GM23338 (cell line): ENCODE measurements at regions not wholly inside any gene's neighbourhood (a gene's known extent, or its start where the extent isn't known, plus 50 kb on each side); places are given as distances from the start of the nearest gene placed in this dataset.

ENCODE experiments used
- ATAC-seq: fragments of 200-7000 bp; cut with Tn5 transposase; 3 replicates; pipeline ENCODE4 v1.9.1; 2020
- DNase-seq: peaks from one replicate; pipeline ENCODE4 v3.0.0-alpha.2; 2015; ENCODE audit warnings: low spot score
- H2AFZ ChIP-seq: fragments of 200-600 bp; sonication (generic); 2 replicates; pipeline ENCODE4 v1.8.0; 2016; ENCODE audit warnings: antibody characterized with exemption, mild to moderate bottlenecking, moderate library complexity
- H3F3A ChIP-seq: fragments of 200-600 bp; sonication (generic); replicated peaks from 2 replicates; pipeline ENCODE4 v1.8.0; 2017; ENCODE audit warnings: antibody characterized with exemption, mixed run types, low read depth
- H3K27ac ChIP-seq: fragments of 200-600 bp; sonication (generic); 2 replicates; pipeline ENCODE4 v1.6.1; 2016; ENCODE audit warnings: low read depth
- H3K27me3 ChIP-seq: fragments of 200-600 bp; sonication (generic); 2 replicates; pipeline ENCODE4 v1.8.0; 2016; ENCODE audit warnings: mild to moderate bottlenecking, mixed run types, moderate library complexity; ENCODE audit not compliant: insufficient read depth
- H3K36me3 ChIP-seq: fragments of 200-600 bp; sonication (generic); 2 replicates; pipeline ENCODE4 v1.8.0; 2016; ENCODE audit warnings: mild to moderate bottlenecking; ENCODE audit not compliant: insufficient read depth
- H3K4me1 ChIP-seq: fragments of 200-600 bp; sonication (generic); 2 replicates; pipeline ENCODE4 v1.8.0; 2016; ENCODE audit warnings: mild to moderate bottlenecking, moderate library complexity; ENCODE audit not compliant: insufficient read depth
- H3K4me2 ChIP-seq: fragments of 200-600 bp; sonication (generic); 2 replicates; pipeline ENCODE4 v1.7.1; 2017; ENCODE audit warnings: mixed run types
- H3K4me3 ChIP-seq: fragments of 200-600 bp; sonication (generic); 2 replicates; pipeline ENCODE4 v1.6.1; 2016; ENCODE audit warnings: mixed run types
- H3K79me2 ChIP-seq: fragments of 200-600 bp; sonication (generic); replicated peaks from 2 replicates; pipeline ENCODE4 v1.8.0; 2017; ENCODE audit warnings: mild to moderate bottlenecking; ENCODE audit not compliant: insufficient read depth
- H3K9me2 ChIP-seq: fragments of 200-600 bp; sonication (generic); 2 replicates; pipeline ENCODE4 v1.8.0; 2017; ENCODE audit not compliant: insufficient read depth
- H4K20me1 ChIP-seq: fragments of 200-600 bp; sonication (generic); replicated peaks from 2 replicates; pipeline ENCODE4 v1.8.0; 2017; ENCODE audit warnings: mild to moderate bottlenecking; ENCODE audit not compliant: insufficient read depth
- H3K27ac Mint-ChIP-seq: 2 replicates; pipeline ENCODE4 v1.8.0; 2020; ENCODE audit warnings: inconsistent platforms, mild to moderate bottlenecking, moderate library complexity, mixed read lengths
- H3K27me3 Mint-ChIP-seq: 3 replicates; pipeline ENCODE4 v1.8.0; 2022; ENCODE audit warnings: low read depth, mild to moderate bottlenecking, moderate library complexity, mixed read lengths, inconsistent platforms; ENCODE audit not compliant: insufficient read depth, poor library complexity
- H3K36me3 Mint-ChIP-seq: 3 replicates; pipeline ENCODE4 v1.8.0; 2021; ENCODE audit warnings: low read depth, mild to moderate bottlenecking, inconsistent platforms, moderate library complexity, mixed read lengths
- H3K4me1 Mint-ChIP-seq: 3 replicates; pipeline ENCODE4 v1.8.0; 2020; ENCODE audit warnings: mild to moderate bottlenecking, inconsistent platforms, mixed read lengths
- H3K4me3 Mint-ChIP-seq: 3 replicates; pipeline ENCODE4 v1.8.0; 2021; ENCODE audit warnings: moderate library complexity, mild to moderate bottlenecking, inconsistent platforms, mixed read lengths
- H3K9me3 Mint-ChIP-seq: 3 replicates; pipeline ENCODE4 v1.8.0; 2020; ENCODE audit warnings: moderate library complexity, mild to moderate bottlenecking, inconsistent platforms, mixed read lengths
- CTCF ChIP-seq, 2 experiments: fragments of 200-600 bp in 1 of 2; sonication (generic) in 1 of 2; conservative IDR thresholded peaks; 2 replicates each; pipeline versions ENCODE4 v1.5.1 to v1.6.1; 2016 to 2017; ENCODE audit warnings: antibody characterized with exemption in 2 of 2, low read depth in 2 of 2, mild to moderate bottlenecking in 2 of 2, moderate library complexity in 1 of 2
- EZH2 ChIP-seq: fragments of 200-600 bp; sonication (generic); IDR thresholded peaks from one replicate; pipeline ENCODE4 v1.8.0; 2017; ENCODE audit warnings: antibody characterized with exemption, mild to moderate bottlenecking, low read depth; ENCODE audit not compliant: unreplicated experiment
- EZH2phosphoT487 ChIP-seq: fragments of 200-600 bp; sonication (generic); IDR thresholded peaks from one replicate; pipeline ENCODE4 v1.8.1; 2018; ENCODE audit warnings: antibody characterized with exemption; ENCODE audit not compliant: unreplicated experiment
- STAT1 ChIP-seq: IDR thresholded peaks from one replicate; pipeline ENCODE4 v1.6.1; 2016; ENCODE audit warnings: antibody characterized with exemption; ENCODE audit not compliant: unreplicated experiment
- ZNF114 ChIP-seq: fragments of 250-450 bp; sonication (Bioruptor Pico); IDR thresholded peaks from 2 replicates; pipeline ENCODE4 v1.5.0; 2020; ENCODE audit warnings: mild to moderate bottlenecking, moderate library complexity
- ZNF331 ChIP-seq: fragments of 250-450 bp; sonication (Bioruptor Pico); IDR thresholded peaks from 2 replicates; pipeline ENCODE4 v1.5.0; 2020; ENCODE audit warnings: low read depth, mild to moderate bottlenecking, moderate library complexity
- TF ChIP-seq, protein P1 (sequence below): IDR thresholded peaks from 2 replicates; pipeline ENCODE4 v1.6.1; 2016; ENCODE audit warnings: antibody characterized with exemption

DNA sequence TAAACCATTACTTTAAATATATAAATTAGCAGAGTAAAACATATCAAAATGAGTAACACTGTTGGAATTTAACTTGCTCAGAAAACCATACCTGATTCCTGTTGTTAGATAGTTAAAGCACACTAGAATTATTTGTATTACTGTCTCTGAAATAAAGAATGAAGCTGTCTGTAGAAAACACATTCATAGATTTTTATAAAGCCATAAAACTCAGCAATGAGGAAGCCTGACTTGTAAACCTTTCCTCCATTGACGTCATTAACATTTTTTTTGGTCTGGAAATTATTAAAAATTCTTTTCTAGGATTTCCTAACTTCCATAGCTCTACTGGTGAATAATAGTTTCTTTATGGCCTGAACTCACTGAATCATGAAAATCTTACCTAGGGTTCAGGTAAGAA is 147.6 kb downstream of the BRMS1L start:
- H3K9me2 ChIP-seq: no peaks in the 10 kb centered on the region
- Mint-ChIP-seq H3K27ac (no peak overlapping the region), H3K36me3 (no peaks in the 10 kb centered on the region), H3K9me3 (peaks cover 6% of the 10 kb centered on the region; the same call in 2 of the 3 replicates), H3K27me3 (peaks cover 2% of the 10 kb centered on the region), H3K4me1 (no peaks in the 10 kb centered on the region), H3K4me3 (no peak overlapping the region)
- no peak for TF ChIP-seq ZNF114 (CRISPR knock-in tag)
- no peak for TF ChIP-seq EZH2
- TF ChIP-seq STAT1: no peak
- DNase-seq: no peak
- no peaks in the 10 kb centered on the region for H3K36me3 ChIP-seq
- H3K4me1 ChIP-seq: no peaks in the 10 kb centered on the region
- H3K4me3 ChIP-seq: no peak overlapping the region
- H3K4me2 ChIP-seq: no peak overlapping the region
- no peak for ATAC-seq
- no peaks in the 10 kb centered on the region for H3K27me3 ChIP-seq
- no peaks in the 10 kb centered on the region for H3K79me2 ChIP-seq
- no peak overlapping the region for H3K27ac ChIP-seq
- H2AFZ ChIP-seq: no peak overlapping the region
- no peaks in the 10 kb centered on the region for H4K20me1 ChIP-seq
- no peaks in the 10 kb centered on the region for H3F3A ChIP-seq

- Mint-ChIP-seq H3K36me3 (no peaks in the 10 kb centered on the region), H3K9me3 (peaks cover 6% of the 10 kb centered on the region; the same call in 2 of the 3 replicates), H3K4me1 (no peaks in the 10 kb centered on the region), H3K27me3 (peaks cover 2% of the 10 kb centered on the region), H3K4me3 (no peak overlapping the region), H3K27ac (no peak overlapping the region)
- no peak for ATAC-seq
- no peaks in the 10 kb centered on the region for H3K4me1 ChIP-seq
- H3K27ac ChIP-seq: no peak overlapping the region
- H4K20me1 ChIP-seq: no peaks in the 10 kb centered on the region
- no peaks in the 10 kb centered on the region for H3K27me3 ChIP-seq
- no peak for DNase-seq
- H3F3A ChIP-seq: no peaks in the 10 kb centered on the region
- H3K4me2 ChIP-seq: no peak overlapping the region
- H2AFZ ChIP-seq: no peak overlapping the region
- no peaks in the 10 kb centered on the region for H3K36me3 ChIP-seq
- no peaks in the 10 kb centered on the region for H3K79me2 ChIP-seq
- no peak for TF ChIP-seq EZH2phosphoT487
- no peak for TF ChIP-seq ZNF331
- no peak for TF ChIP-seq EZH2
- TF ChIP-seq, protein P1, sequence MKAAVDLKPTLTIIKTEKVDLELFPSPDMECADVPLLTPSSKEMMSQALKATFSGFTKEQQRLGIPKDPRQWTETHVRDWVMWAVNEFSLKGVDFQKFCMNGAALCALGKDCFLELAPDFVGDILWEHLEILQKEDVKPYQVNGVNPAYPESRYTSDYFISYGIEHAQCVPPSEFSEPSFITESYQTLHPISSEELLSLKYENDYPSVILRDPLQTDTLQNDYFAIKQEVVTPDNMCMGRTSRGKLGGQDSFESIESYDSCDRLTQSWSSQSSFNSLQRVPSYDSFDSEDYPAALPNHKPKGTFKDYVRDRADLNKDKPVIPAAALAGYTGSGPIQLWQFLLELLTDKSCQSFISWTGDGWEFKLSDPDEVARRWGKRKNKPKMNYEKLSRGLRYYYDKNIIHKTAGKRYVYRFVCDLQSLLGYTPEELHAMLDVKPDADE: no peak
- no peak for TF ChIP-seq STAT1
- TF ChIP-seq CTCF (conservative IDR thresholded peaks at IDR 0.05; ENCODE audit: low read depth in 2 of 2): no peak
- no peak overlapping the region for H3K4me3 ChIP-seq
- H3K9me2 ChIP-seq: no peaks in the 10 kb centered on the region
Observed at GRCh38 chr14:35971965-35972630, 146.0 kb downstream of the BRMS1L start.
